NT2/D1 (cell line): ENCODE measurements at regions not wholly inside any gene's neighbourhood (a gene's known extent, or its start where the extent isn't known, plus 50 kb on each side); places are given as distances from the start of the nearest gene placed in this dataset.

Source experiments
- DNase-seq: peaks from one replicate; pipeline ENCODE4 v3.0.0-alpha.2; 2011; ENCODE audit warnings: low read depth, low spot score
- H3K27me3 ChIP-seq: 2 replicates; pipeline ENCODE4 v1.6.0; 2011; ENCODE audit warnings: mild to moderate bottlenecking; ENCODE audit not compliant: insufficient read length, insufficient read depth
- H3K36me3 ChIP-seq: 2 replicates; pipeline ENCODE4 v1.6.1; 2011; ENCODE audit warnings: mild to moderate bottlenecking, low read length, mixed read lengths; ENCODE audit not compliant: insufficient read depth, insufficient read length
- H3K4me1 ChIP-seq: 2 replicates; pipeline ENCODE4 v1.5.1; 2011; ENCODE audit not compliant: insufficient read depth, insufficient read length
- H3K4me3 ChIP-seq: 2 replicates; pipeline ENCODE4 v1.5.1; 2011; ENCODE audit warnings: low read depth; ENCODE audit not compliant: insufficient read length
- H3K9ac ChIP-seq: 2 replicates; pipeline ENCODE4 v1.6.0; 2011; ENCODE audit warnings: low read depth; ENCODE audit not compliant: insufficient read length
- H3K9me3 ChIP-seq: 2 replicates; pipeline ENCODE4 v1.5.1; 2011; ENCODE audit warnings: mild to moderate bottlenecking, low read length; ENCODE audit not compliant: insufficient read depth
- SUZ12 ChIP-seq: IDR thresholded peaks from 2 replicates; pipeline ENCODE4 v1.6.1; 2011; ENCODE audit not compliant: insufficient read length, insufficient read depth; ENCODE audit errors: extremely low read depth
- YY1 ChIP-seq: IDR thresholded peaks from 2 replicates; pipeline ENCODE4 v1.6.1; 2011; ENCODE audit not compliant: insufficient read length, insufficient read depth
- ZNF274 ChIP-seq: IDR thresholded peaks from 2 replicates; pipeline ENCODE4 v1.6.1; 2011; ENCODE audit warnings: mild to moderate bottlenecking, low read depth, low read length

DNA sequence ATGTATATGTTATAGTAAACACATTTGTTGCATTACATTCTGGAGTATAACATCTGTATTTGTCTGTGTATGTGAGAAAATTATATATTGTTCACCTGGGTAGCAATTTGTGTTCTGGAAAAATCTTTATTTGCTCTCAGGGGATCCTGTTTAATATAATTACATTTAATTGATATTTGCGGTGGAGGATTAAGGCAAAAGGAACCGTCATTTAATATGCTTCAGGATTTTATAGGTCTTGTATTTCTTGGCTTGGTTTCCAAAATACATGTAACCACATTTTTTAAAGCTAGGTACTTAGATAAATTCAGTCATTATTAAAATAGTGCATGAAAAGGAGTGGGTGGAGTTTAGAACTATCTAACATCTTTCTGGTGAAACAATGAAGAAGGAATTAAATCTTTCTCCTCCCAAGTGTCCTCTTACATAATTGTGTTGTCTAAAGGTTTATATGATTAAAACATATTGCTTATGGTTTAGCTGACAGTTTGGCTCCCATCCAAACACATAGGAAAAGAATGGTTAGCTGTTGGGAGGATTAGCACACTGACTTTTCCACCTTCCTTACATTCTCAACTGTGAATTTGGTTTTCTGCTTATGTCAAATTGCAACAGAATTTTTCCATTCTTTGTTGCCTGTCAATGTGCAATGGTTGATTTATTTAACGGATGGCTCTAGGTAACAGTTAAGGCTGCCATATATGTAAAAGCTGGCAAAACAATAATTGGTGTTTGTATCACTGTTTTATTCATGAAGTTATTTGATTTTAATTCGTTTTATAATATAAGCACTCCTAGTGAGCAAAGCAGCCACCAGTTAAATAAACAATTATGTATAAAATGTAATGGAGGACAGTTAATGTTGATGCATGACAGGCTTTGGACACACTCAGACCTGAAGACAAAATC lies 250.8 kb upstream of the SFRP2 start:
- no peak overlapping the region for H3K9ac ChIP-seq

DNA sequence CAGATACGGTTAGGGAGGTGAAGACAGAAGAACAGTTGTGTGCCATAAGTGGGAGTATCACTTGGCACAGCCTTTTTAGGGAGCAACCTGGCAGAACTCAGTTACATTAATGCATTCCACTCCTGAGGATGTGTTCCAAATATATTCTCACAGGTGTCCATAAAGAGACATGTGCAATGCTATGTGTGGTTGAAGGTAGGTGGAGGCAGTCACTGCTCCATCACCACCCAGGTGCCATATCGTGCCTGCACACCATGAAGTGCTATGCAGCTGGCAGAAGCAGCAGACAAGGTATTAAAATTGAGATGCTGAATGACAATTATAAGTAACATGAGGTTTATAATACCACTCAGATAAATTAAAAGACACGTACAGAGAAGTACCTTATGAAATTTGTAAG lies 248.0 kb upstream of the SFRP2 start:
- DNase-seq: no peak
- Histone ChIP-seq H3K4me1 (no peaks in the 10 kb centered on the region), H3K27me3 (no peaks in the 10 kb centered on the region), H3K9me3 (peaks cover 7% of the 10 kb centered on the region; the same call in 1 of the 2 replicates), H3K4me3 (no peak overlapping the region), H3K9ac (no peak overlapping the region), H3K36me3 (no peaks in the 10 kb centered on the region)
- TF ChIP-seq YY1 (no peak), ZNF274 (no peak), SUZ12 (no peak)

More for the DNA sequence above, 250.8 kb upstream of the SFRP2 start:
- DNase-seq: no peak
- H3K27me3 ChIP-seq: no peaks in the 10 kb centered on the region
- TF ChIP-seq YY1: no peak
- TF ChIP-seq SUZ12: no peak
- no peak for TF ChIP-seq ZNF274
- no peaks in the 10 kb centered on the region for H3K4me1 ChIP-seq
- no peak overlapping the region for H3K4me3 ChIP-seq
- H3K9me3 ChIP-seq: no peaks in the 10 kb centered on the region
- no peaks in the 10 kb centered on the region for H3K36me3 ChIP-seq

DNA sequence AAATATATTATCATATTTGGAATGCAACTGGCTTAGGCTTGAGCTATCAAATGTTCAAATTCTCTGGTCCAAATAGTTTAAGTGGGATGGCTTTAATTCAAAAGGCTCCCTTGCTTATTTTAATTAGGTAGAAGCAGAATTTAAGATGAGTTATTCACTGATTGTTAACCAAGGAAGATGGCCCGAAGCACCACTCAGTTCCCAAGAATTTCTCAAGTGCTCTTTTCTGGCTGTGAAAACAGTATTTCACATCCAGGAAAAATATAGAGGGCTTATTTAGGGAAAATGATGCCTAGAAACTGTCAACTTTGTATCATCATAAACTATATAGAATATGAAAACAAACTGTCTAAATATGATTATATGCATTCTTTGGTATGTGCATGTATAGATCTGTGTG lies 246.5 kb upstream of the SFRP2 start:
- no peaks in the 10 kb centered on the region for H3K4me1 ChIP-seq
- H3K36me3 ChIP-seq: no peaks in the 10 kb centered on the region
- H3K27me3 ChIP-seq: no peaks in the 10 kb centered on the region
- peaks cover 11% of the 10 kb centered on the region; the same call in 1 of the 2 replicates for H3K9me3 ChIP-seq
- DNase-seq: no peak
- H3K4me3 ChIP-seq: no peak overlapping the region
- no peak for TF ChIP-seq SUZ12
- no peak for TF ChIP-seq YY1
- no peak for TF ChIP-seq ZNF274
- no peak overlapping the region for H3K9ac ChIP-seq

DNA sequence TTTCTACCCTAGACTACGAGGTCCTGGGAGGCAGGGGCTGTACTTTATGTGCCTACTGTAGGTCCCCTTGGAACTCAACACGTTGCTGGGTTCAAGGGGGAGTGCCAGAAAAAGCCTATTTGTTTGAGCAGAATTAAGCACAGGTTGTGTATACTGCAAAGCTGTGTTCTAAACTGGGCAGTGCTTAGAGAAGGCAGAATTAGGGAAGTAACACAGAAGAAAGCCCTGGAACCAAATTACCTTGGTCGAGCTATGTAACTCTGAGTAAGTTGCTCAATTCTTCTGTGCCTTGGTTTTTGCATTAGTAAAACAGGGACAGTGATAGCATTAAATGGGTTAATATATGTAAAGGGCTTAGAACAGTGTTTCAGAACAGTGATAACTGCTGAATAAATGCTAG lies 245.0 kb upstream of the SFRP2 start:
- Histone ChIP-seq H3K4me1 (no peaks in the 10 kb centered on the region), H3K4me3 (no peak overlapping the region), H3K9ac (no peak overlapping the region), H3K36me3 (no peaks in the 10 kb centered on the region), H3K9me3 (peaks cover 11% of the 10 kb centered on the region; the same call in 1 of the 2 replicates), H3K27me3 (no peaks in the 10 kb centered on the region)
- DNase-seq: no peak
- no peak for TF ChIP-seq ZNF274
- no peak for TF ChIP-seq SUZ12
- no peak for TF ChIP-seq YY1

DNA sequence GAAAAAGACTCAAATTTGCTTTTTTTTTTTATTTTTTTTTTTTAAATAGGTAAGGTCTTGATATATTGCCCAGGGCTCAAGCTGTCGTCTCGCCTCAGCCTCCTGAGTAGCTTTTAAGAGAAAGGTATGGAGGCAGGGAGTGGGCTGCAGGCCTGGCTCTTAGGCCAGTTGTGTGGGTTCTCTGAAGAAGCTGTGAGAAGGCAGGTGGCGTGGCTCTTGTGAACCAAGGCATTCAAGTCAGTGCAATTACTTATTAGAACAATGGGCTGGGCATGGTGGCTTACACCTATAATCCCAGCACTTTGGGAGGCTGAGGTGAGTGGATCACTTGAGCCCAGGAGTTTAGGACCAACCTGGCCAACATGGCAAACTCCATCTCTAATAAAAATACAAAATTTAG lies 244.0 kb upstream of the SFRP2 start:
- Histone ChIP-seq H3K36me3 (no peaks in the 10 kb centered on the region), H3K4me1 (no peaks in the 10 kb centered on the region), H3K27me3 (no peaks in the 10 kb centered on the region), H3K4me3 (no peak overlapping the region), H3K9ac (no peak overlapping the region), H3K9me3 (peaks cover 11% of the 10 kb centered on the region; the same call in 1 of the 2 replicates)
- TF ChIP-seq YY1: no peak
- TF ChIP-seq SUZ12: no peak
- no peak for TF ChIP-seq ZNF274
- no peak for DNase-seq

DNA sequence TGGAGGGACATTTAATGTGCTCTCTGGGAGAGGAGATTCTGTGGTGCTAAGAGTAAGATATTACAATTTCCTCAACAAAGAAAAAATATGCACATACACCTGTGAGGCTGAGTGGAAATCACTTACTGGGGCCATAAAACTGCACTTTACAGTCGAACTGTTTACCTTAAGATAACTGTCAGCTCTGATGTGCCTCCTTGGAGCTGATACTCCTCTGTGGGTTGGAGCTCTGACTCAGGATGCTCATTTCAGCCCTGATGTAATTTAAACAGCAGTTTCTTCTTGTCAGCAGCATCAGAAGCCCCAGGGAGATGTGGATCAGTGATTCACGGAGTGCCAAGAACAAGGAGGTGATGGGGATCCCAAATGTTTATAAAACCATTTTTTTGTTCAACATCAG lies 241.9 kb upstream of the SFRP2 start:
- Histone ChIP-seq H3K4me3 (no peak overlapping the region), H3K36me3 (no peaks in the 10 kb centered on the region), H3K9me3 (peaks cover 11% of the 10 kb centered on the region; the same call in 1 of the 2 replicates), H3K4me1 (no peaks in the 10 kb centered on the region), H3K27me3 (no peaks in the 10 kb centered on the region), H3K9ac (no peak overlapping the region)
- DNase-seq: no peak
- TF ChIP-seq ZNF274: no peak
- TF ChIP-seq SUZ12: no peak
- TF ChIP-seq YY1: no peak

DNA sequence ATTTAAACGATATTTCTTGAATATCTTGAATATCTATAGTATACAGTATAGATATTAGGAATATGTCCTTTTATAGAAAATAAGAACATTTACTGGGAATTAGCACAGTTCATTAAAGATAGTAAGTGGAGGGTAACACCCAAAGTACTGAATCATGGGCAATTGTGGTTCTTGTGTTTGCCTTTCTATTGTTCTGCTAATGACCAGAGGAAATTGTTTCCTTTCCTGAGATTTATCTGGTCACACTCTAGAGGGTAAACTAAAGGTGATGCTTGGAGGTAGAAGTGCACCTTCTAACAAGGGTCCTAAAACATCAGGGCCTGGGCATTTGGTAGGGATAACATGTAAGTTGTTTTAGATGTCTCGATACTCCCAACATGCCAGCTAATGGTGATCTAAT lies 241.3 kb upstream of the SFRP2 start:
- no peaks in the 10 kb centered on the region for H3K4me1 ChIP-seq
- no peak overlapping the region for H3K4me3 ChIP-seq
- TF ChIP-seq ZNF274 (no peak), YY1 (no peak), SUZ12 (no peak)
- no peaks in the 10 kb centered on the region for H3K27me3 ChIP-seq
- DNase-seq: no peak
- peaks cover 11% of the 10 kb centered on the region; the same call in 1 of the 2 replicates for H3K9me3 ChIP-seq
- no peak overlapping the region for H3K9ac ChIP-seq
- no peaks in the 10 kb centered on the region for H3K36me3 ChIP-seq
